ENCODE measurements at regions not wholly inside any gene's neighbourhood (a gene's known extent, or its start where the extent isn't known, plus 50 kb on each side); places are given as distances from the start of the nearest gene placed in this dataset.

DNA sequence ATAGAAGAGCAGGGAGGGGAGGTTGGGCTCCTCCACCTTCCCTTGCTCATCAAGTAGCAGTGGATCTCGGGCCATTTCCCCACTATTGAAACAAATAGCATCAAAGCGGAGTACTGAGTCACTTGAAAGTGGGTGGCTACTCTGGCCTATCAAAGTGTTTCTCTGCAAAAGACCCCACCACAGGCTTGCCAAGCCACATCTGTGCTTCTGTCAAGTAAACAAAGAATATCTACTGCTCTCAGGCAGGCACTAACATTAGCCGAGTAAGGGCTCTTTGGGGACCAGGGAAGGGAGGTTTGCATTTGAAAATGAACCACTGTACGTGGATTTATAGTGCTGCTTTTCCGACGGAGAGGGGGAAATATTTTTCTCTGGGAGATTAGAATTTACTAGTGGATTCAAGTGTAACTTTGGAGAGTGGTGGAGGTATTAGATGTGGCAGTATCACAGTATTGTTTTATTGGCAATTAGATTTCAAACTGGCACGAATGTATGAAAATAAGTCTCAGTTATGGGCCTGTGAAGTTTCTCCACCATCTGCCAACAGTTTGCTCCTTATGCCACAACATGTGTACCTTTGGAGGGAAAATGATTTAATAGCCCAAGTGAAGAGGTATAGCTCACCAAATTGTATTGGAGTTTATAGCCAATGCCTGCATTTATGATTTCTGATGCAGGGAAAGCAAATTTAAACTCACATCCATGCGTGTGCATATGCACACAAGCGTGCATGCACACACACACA lies 97.5 kb downstream of the RPS24 start:
- TF ChIP-seq CTCF (IDR thresholded peaks at IDR 0.05): no peak
- TF ChIP-seq EZH2 (IDR thresholded peaks at IDR 0.05; ENCODE audit: borderline replicate concordance, insufficient read depth, low read depth, low read length, poor library complexity, severe bottlenecking): no peak
